ENCODE measurements at regions not wholly inside any gene's neighbourhood (a gene's known extent, or its start where the extent isn't known, plus 50 kb on each side); places are given as distances from the start of the nearest gene placed in this dataset.

- Histone ChIP-seq H3K27ac (no peak overlapping the region), H3K4me3 (no peak overlapping the region)
- DNase-seq (ENCODE audit: low spot score): no peak
- no peak for TF ChIP-seq CTCF (IDR thresholded peaks at IDR 0.05)
Observed at GRCh38 chr6:71114986-71115385, 158.1 kb upstream of the B3GAT2 start.

DNA sequence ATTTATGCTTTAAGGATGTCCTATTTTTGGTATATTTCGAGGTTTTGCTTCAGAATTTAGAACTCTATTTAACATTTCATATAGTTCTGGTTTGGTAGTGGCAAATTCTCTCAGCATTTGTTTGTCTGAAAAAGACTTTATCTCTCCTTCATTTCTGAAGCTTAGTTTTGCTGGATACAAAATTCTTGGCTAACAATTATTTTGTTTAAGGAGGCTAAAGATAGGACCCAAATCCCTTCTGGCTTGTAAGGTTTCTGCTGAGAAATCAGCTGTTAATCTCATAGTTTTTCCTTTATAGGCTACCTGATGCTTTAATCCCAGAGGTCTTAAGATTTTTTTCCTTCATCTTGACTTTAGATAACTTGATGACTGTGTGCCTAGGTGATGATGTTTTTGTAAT is 162.7 kb upstream of the B3GAT2 start:
- Histone ChIP-seq H3K27ac (no peak overlapping the region), H3K4me3 (no peak overlapping the region)
- DNase-seq (ENCODE audit: low spot score): no peak
- no peak for TF ChIP-seq CTCF (IDR thresholded peaks at IDR 0.05)

DNA sequence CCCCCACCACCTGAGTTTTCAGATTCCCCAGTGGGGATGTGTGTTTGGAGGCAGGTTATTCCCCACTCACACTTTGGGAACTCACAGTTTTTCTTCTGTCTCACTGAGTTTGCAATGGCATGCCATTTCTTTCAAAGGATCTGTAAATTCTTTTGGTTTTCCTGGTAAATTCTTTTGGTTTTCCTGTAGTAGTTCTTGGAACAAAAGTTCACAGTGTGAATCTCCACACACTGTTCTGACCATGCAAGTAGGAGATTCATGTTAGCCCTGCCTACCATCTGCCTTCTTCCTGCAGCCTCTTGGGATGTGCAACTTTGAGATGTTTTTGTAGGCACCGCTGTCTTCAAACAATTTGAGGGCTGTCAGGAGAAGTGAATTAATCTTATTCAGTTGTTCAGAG is 165.6 kb upstream of the OGFRL1 start:
- no peak for DNase-seq (ENCODE audit: low spot score)

GRCh38 chr6:71124340-71124739 is 164.3 kb upstream of the OGFRL1 start:
- Histone ChIP-seq H3K27ac (no peak overlapping the region), H3K4me3 (no peak overlapping the region)
- TF ChIP-seq CTCF (IDR thresholded peaks at IDR 0.05): no peak
- DNase-seq (ENCODE audit: low spot score): no peak

More for the DNA sequence above, 165.6 kb upstream of the OGFRL1 start:
- no peak for TF ChIP-seq CTCF (IDR thresholded peaks at IDR 0.05)
- Histone ChIP-seq H3K4me3 (no peak overlapping the region), H3K27ac (no peak overlapping the region)

GRCh38 chr6:71125216-71125615 is 163.4 kb upstream of the OGFRL1 start:
- no peak overlapping the region for H3K27ac ChIP-seq
- DNase-seq (ENCODE audit: low spot score): no peak
- H3K4me3 ChIP-seq: no peak overlapping the region
- TF ChIP-seq CTCF (IDR thresholded peaks at IDR 0.05): no peak

DNA sequence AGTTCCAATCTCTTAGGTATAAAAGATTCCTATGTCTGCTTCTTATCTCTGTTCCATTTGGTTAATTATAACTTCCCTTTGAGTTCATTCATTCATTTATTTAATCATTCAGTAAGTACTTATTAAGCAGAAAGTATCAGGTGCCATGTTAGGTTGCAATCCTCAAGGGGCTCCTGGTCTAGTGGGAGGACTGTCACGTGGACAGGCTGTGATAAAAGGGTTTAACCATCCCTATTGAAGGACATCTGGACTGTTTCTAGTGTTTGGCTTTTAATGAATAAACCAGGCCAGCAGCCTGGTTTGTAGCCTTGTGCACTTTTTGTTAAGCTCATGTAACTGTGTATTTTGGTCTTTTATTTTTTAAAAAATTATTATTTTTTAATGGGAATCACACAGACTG is 162.1 kb upstream of the OGFRL1 start:
- H3K4me3 ChIP-seq: no peak overlapping the region
- H3K27ac ChIP-seq: no peak overlapping the region
- no peak for TF ChIP-seq CTCF (IDR thresholded peaks at IDR 0.05)
- DNase-seq (ENCODE audit: low spot score): no peak

DNA sequence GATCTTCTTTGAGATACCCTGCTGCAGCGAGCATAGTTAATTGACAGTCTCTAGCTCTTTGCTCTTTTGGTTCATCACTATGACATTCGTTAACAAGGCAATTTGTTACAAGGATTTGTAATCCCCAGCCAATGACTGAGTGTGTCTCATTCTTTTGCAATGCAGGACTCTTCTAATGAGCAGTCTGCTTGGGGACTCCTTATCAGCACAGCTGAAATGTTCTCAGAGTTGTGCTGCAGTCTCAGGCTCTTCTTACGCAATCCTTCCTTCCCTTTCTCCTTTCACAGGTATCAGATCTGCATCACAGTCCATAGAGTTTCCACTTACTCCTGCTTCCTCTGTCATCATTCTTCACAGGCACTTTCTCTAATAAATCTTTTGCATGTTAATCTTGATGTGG is 161.2 kb upstream of the OGFRL1 start:
- no peak overlapping the region for H3K27ac ChIP-seq
- H3K4me3 ChIP-seq: no peak overlapping the region
- TF ChIP-seq CTCF (IDR thresholded peaks at IDR 0.05): no peak
- no peak for DNase-seq (ENCODE audit: low spot score)

Measured in coronary artery (tissue), 2 donors.